Testis (tissue), 2 donors: ENCODE measurements at regions not wholly inside any gene's neighbourhood (a gene's known extent, or its start where the extent isn't known, plus 50 kb on each side); places are given as distances from the start of the nearest gene placed in this dataset.

Experiments used
- DNase-seq: peaks from one replicate; pipeline ENCODE4 v3.0.0-alpha.2; 2019
- H3K27ac ChIP-seq, 2 donors: fragments of 200-600 bp; sonication (generic); one replicate each; pipeline ENCODE4 v1.5.1; 2019
- H3K27me3 ChIP-seq: fragments of 200-600 bp; sonication (generic); one replicate; pipeline ENCODE4 v1.5.1; 2019
- H3K36me3 ChIP-seq: fragments of 200-600 bp; sonication (generic); one replicate; pipeline ENCODE4 v1.5.1; 2017; ENCODE audit warnings: low read depth; ENCODE audit errors: missing control alignments
- H3K4me1 ChIP-seq: fragments of 200-600 bp; sonication (generic); one replicate; pipeline ENCODE4 v1.5.1; 2019
- H3K4me3 ChIP-seq, 2 donors: fragments of 200-600 bp; sonication (generic); one replicate each; pipeline ENCODE4 v1.5.1; 2017 to 2019
- H3K9me3 ChIP-seq: fragments of 200-600 bp; sonication (generic); one replicate; pipeline ENCODE4 v1.5.1; 2017
- POLR2A ChIP-seq: fragments of 450-650 bp; IDR thresholded peaks from one replicate; pipeline ENCODE4 v1.6.1; 2017; ENCODE audit warnings: antibody characterized with exemption, mild to moderate bottlenecking, moderate library complexity
- WGBS, 2 donors: methylation state at CpG; one replicate each; pipeline ENCODE4 v1.1.5; 2018; 5-methylcytosine and 5-hydroxymethylcytosine counted together
- intact Hi-C: fragments of 100-400 bp; cut with DNase I; formaldehyde crosslinking; loops from one replicate; pipeline ENCODE4 v1.15.1; 2023; ENCODE audit warnings: low total_unique reads
- TF ChIP-seq, protein P1 (sequence below), 3 experiments: fragments of 450-650 bp in 2 of 3; fragments of 200-600 bp in 1 of 3; sonication (generic) in 1 of 3; IDR thresholded peaks; one replicate each; pipeline ENCODE4 v1.5.1; 2016 to 2019; ENCODE audit warnings: antibody characterized with exemption in 3 of 3, mild to moderate bottlenecking in 2 of 3, moderate library complexity in 1 of 3

GRCh38 chr17:77677630-77678029 lies 280.9 kb upstream of the TNRC6C start:
- intact Hi-C loops = no loop called here
- Histone ChIP-seq H3K4me1 (peaks cover 18% of the 10 kb centered on the region), H3K27ac (no peak overlapping the region), H3K9me3 (no peaks in the 10 kb centered on the region), H3K27me3 (no peaks in the 10 kb centered on the region), H3K36me3 (no peaks in the 10 kb centered on the region), H3K4me3 (no peak overlapping the region)
- TF ChIP-seq, protein P1, sequence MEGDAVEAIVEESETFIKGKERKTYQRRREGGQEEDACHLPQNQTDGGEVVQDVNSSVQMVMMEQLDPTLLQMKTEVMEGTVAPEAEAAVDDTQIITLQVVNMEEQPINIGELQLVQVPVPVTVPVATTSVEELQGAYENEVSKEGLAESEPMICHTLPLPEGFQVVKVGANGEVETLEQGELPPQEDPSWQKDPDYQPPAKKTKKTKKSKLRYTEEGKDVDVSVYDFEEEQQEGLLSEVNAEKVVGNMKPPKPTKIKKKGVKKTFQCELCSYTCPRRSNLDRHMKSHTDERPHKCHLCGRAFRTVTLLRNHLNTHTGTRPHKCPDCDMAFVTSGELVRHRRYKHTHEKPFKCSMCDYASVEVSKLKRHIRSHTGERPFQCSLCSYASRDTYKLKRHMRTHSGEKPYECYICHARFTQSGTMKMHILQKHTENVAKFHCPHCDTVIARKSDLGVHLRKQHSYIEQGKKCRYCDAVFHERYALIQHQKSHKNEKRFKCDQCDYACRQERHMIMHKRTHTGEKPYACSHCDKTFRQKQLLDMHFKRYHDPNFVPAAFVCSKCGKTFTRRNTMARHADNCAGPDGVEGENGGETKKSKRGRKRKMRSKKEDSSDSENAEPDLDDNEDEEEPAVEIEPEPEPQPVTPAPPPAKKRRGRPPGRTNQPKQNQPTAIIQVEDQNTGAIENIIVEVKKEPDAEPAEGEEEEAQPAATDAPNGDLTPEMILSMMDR (IDR thresholded peaks at IDR 0.05) = no peak
- TF ChIP-seq POLR2A = no peak
- no peak for DNase-seq
- 53 to 63% methylated on average over 11 to 13 of the region's 13 CpGs for WGBS, 2 donors

DNA sequence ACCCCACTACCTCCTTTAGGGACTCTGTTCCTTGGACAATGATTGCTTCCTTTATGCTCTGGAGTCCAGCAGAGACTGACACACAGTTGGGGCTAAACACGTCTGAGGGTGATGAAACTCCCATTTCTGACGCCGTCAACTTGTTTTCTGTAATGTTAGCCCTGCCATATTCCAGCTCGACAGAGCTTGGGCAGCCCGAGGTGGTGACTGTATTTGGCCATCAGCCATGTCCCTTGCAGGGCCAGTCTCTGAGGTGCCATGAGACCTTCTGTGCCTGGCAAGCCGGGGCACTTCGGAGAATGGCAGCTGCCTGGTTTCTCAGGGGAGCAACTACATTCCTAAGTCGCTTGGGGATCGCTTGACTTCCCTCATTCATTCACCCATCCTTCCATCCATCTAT lies 278.9 kb upstream of the TNRC6C start:
- Histone ChIP-seq H3K27ac (no peak overlapping the region), H3K27me3 (no peaks in the 10 kb centered on the region), H3K9me3 (no peaks in the 10 kb centered on the region), H3K4me1 (peaks cover 18% of the 10 kb centered on the region), H3K36me3 (no peaks in the 10 kb centered on the region), H3K4me3 (no peak overlapping the region)
- TF ChIP-seq POLR2A = no peak
- TF ChIP-seq, protein P1 (IDR thresholded peaks at IDR 0.05) = no peak
- no peak for DNase-seq
- intact Hi-C loops = no loop called here
- 90 to 95% methylated on average over 9 of the region's 9 CpGs for WGBS, 2 donors

GRCh38 chr17:77681861-77682260 lies 276.6 kb upstream of the TNRC6C start:
- Histone ChIP-seq H3K4me3 (no peak overlapping the region), H3K4me1 (peaks cover 14% of the 10 kb centered on the region), H3K27me3 (no peaks in the 10 kb centered on the region), H3K36me3 (no peaks in the 10 kb centered on the region), H3K27ac (no peak overlapping the region), H3K9me3 (no peaks in the 10 kb centered on the region)
- TF ChIP-seq POLR2A = no peak
- TF ChIP-seq, protein P1 (IDR thresholded peaks at IDR 0.05) = no peak
- peak; percentile 80 for DNase-seq
- intact Hi-C loops = no loop called here
- 27 to 35% methylated on average over 8 of the region's 8 CpGs for WGBS, 2 donors

- H3K9me3 ChIP-seq = no peaks in the 10 kb centered on the region
- peaks cover 7% of the 10 kb centered on the region for H3K4me1 ChIP-seq
- H3K4me3 ChIP-seq = no peak overlapping the region
- H3K27ac ChIP-seq = no peak overlapping the region
- TF ChIP-seq, protein P1 (IDR thresholded peaks at IDR 0.05) = no peak
- no peak for TF ChIP-seq POLR2A
- intact Hi-C loops = no loop called here
- WGBS, 2 donors = 64 to 77% methylated on average over 15 of the region's 15 CpGs
- H3K36me3 ChIP-seq = no peaks in the 10 kb centered on the region
- no peak for DNase-seq
- no peaks in the 10 kb centered on the region for H3K27me3 ChIP-seq
Observed at GRCh38 chr17:77684803-77685798, 273.4 kb upstream of the TNRC6C start.
